Rectal smooth muscle tissue (tissue), 1 donor: ENCODE measurements at regions not wholly inside any gene's neighbourhood (a gene's known extent, or its start where the extent isn't known, plus 50 kb on each side); places are given as distances from the start of the nearest gene placed in this dataset.
"Not testable (repeated sequence)": the region's sequence is repeated elsewhere in the genome, so short reads cannot be mapped to it uniquely, and the experiment has no call there.

Experiments
- H3K27ac ChIP-seq: one replicate; pipeline ENCODE4 v1.7.0; 2013; ENCODE audit warnings: low read depth, low read length, inconsistent platforms
- H3K27me3 ChIP-seq: one replicate; pipeline ENCODE4 v1.7.0; 2013; ENCODE audit warnings: low read length; ENCODE audit not compliant: control insufficient read depth, insufficient read depth
- H3K36me3 ChIP-seq: one replicate; pipeline ENCODE4 v1.7.0; 2013; ENCODE audit warnings: low read length; ENCODE audit not compliant: control insufficient read depth, insufficient read depth
- H3K4me1 ChIP-seq: one replicate; pipeline ENCODE4 v1.7.0; 2013; ENCODE audit warnings: low read length; ENCODE audit not compliant: control insufficient read depth, insufficient read depth
- H3K4me3 ChIP-seq: one replicate; pipeline ENCODE4 v1.7.0; 2013; ENCODE audit warnings: low read length
- H3K9ac ChIP-seq: one replicate; pipeline ENCODE4 v1.7.0; 2013; ENCODE audit warnings: low read length

DNA sequence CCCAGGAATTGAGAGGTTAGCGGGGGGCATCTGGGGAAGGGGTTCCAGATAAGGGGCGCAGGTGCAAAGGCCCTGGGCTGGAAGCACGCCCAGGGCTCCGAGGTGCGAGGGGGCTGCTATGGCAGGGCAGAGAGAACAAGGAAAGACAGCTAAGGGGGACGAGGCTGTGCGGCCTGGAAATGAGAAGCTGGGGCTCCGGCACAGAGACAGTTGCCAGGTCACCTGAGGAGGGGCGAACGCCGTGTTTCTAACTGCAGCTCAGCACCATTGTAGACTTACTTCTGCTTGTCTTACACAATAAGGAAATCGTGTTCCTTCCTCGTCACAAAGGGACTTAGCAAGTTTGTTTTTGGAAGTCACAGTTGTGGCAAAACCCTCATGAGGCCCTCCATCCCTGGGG lies 68.9 kb upstream of the TBXT start:
- Histone ChIP-seq H3K4me3 (no peak overlapping the region), H3K4me1 (no peaks in the 10 kb centered on the region), H3K9ac (no peak overlapping the region), H3K36me3 (no peaks in the 10 kb centered on the region), H3K27ac (no peak overlapping the region), H3K27me3 (peaks cover 4% of the 10 kb centered on the region)

DNA sequence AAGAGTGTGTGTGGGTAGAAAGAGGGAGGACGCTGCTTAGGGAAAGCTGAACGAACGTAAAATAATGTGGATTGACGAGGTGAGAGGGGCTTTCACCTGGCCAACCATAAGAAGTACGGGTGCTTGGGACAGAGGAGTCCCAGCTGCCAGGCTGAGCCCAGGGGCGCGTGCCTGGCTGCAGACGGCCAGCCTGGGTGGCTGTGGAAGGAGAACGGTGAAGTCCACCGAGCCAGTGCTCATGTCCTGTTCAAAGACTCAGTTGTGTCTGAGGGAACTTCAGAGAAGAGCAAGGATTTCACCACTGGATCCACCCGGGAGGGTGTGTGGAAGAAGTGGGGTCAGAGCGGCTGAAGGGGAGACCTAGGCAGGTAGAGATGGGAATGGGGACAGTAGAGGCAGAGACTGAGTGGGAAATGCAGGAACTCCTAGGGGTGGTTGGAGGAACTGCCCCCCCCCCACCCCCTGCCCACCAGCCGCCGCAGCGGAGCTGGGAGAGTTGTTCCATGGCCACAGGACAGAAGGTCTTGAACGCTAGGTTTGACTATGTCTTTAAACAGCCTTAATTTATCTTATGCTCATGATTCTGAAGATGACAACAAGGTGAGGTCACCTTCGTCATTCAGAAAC lies 68.1 kb upstream of the TBXT start:
- no peak overlapping the region for H3K27ac ChIP-seq
- H3K4me3 ChIP-seq, result no peak overlapping the region
- no peaks in the 10 kb centered on the region for H3K36me3 ChIP-seq
- peaks cover 4% of the 10 kb centered on the region for H3K27me3 ChIP-seq
- no peak overlapping the region for H3K9ac ChIP-seq
- no peaks in the 10 kb centered on the region for H3K4me1 ChIP-seq

DNA sequence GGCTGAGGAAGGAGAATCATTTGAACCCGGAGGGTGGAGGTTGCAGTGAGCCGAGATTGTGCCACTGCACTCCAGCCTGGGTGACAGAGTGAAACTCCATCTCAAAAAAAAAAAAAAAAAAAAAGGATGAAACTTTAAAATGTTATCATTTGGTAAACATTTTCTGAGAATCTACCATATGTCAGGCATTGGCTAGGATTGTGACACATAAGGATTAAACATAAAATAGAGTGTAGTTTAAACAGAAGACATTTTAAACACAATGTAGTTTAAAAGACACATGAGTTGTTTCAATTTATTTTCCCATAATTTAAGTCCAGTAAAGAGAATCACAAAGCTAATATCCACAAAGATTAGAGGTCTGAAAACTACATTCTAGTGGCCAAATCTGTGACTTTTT lies 63.5 kb upstream of the TBXT start:
- not testable (repeated sequence) for H3K27ac ChIP-seq, H3K27me3 ChIP-seq, H3K36me3 ChIP-seq, H3K4me3 ChIP-seq, H3K4me1 ChIP-seq, H3K9ac ChIP-seq

DNA sequence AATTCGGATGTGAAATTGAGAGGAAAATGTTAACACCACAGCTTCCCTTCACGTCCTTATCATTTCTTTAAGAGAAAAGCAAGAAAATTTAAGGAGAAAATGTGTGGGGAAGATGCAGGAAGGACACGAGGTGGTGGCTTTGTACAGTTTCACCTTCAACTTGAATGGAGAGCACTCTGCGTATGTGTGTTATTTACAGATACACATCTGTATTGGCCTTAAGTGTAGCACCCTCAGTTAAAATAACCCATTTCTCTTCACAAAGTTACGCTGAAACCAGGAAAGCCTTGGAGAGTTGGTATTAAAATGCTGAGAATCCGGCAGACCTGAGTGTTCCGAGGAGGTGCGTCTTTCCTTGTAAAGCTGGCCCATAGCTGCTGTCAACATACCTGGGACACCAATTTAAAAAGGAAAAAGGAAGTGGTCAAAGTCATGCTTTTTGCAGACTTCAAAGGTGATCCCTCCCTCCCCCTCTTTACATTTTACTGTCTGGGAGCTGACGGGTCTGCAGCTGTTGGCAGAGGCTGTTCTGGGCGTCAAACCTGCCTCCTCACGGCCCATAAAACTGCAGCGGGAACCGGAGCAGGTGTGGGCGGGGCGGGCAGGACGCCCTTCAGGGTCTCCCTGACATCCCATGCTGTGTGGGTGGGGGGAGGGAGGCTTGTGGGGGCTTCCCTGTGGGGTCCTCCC lies 61.3 kb upstream of the TBXT start:
- H3K27ac ChIP-seq, result no peak overlapping the region
- H3K9ac ChIP-seq, result no peak overlapping the region
- no peaks in the 10 kb centered on the region for H3K36me3 ChIP-seq
- no peaks in the 10 kb centered on the region for H3K27me3 ChIP-seq
- no peak overlapping the region for H3K4me3 ChIP-seq
- H3K4me1 ChIP-seq, result no peaks in the 10 kb centered on the region

DNA sequence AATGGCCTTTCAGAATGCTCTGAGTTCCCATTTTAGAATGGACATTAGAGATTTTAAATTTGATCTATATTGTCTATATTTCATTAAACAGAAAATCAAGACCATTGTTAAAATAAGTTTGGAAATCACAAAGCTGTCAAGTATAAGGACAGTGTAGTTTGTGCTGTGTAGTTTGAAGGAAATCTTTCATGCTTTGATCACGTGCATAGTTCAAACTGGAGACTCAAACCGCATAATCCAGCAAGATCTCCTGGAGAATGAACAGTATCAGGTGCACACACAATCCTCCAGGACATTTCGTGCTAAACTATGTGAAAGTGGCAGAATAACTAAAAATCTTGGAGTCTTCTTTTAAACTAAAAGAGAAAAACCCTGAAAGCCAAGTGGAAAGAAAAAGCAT lies 60.8 kb upstream of the TBXT start:
- no peaks in the 10 kb centered on the region for H3K4me1 ChIP-seq
- no peak overlapping the region for H3K4me3 ChIP-seq

DNA sequence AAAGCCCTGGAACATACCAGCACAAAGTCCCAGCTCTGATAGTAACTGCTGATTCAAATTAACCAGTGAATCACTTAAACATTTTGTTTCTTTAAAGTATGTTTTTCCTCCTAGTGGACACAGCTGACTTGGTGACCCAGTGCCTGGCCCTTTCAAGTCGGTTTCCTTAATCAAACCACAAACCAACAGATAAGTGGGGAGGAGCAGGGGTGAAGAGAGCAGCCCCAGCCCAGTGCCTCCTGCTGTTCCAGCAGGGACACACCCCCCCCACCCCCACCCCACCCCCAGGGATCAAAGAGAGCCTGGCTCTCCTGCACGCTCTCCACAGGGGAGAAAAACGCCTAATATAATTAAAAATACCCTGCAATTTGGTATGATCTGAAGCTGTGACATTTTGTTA lies 55.4 kb upstream of the TBXT start:
- no peak overlapping the region for H3K9ac ChIP-seq
- no peak overlapping the region for H3K4me3 ChIP-seq
- no peaks in the 10 kb centered on the region for H3K4me1 ChIP-seq
- no peaks in the 10 kb centered on the region for H3K27me3 ChIP-seq
- H3K36me3 ChIP-seq, result no peaks in the 10 kb centered on the region
- H3K27ac ChIP-seq, result no peak overlapping the region

More for the DNA sequence above, 60.8 kb upstream of the TBXT start:
- Histone ChIP-seq H3K9ac (no peak overlapping the region), H3K27me3 (no peaks in the 10 kb centered on the region), H3K36me3 (no peaks in the 10 kb centered on the region), H3K27ac (no peak overlapping the region)

DNA sequence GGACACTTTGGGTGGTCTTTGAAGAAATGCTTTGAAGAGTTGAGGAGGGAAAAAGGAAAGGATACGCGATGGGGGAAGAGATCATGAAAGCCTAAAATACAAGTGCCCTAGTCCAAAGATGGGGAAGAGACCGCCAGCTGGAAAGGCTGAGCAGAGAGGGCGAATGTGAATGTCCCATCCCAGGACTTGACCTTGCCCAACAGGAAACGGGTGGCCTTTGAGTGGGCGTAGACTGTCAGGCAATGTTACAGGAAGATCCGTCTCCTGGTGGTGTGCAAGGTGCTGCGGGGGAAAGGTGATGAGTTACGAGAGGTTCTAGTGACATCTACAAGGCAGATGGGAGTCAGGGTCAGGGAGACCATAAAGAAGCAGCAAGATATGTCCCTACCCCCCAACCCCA lies 55.0 kb upstream of the TBXT start:
- H3K27ac ChIP-seq, result no peak overlapping the region
- no peaks in the 10 kb centered on the region for H3K36me3 ChIP-seq
- H3K9ac ChIP-seq, result no peak overlapping the region
- H3K4me1 ChIP-seq, result no peaks in the 10 kb centered on the region
- H3K4me3 ChIP-seq, result no peak overlapping the region
- no peaks in the 10 kb centered on the region for H3K27me3 ChIP-seq

DNA sequence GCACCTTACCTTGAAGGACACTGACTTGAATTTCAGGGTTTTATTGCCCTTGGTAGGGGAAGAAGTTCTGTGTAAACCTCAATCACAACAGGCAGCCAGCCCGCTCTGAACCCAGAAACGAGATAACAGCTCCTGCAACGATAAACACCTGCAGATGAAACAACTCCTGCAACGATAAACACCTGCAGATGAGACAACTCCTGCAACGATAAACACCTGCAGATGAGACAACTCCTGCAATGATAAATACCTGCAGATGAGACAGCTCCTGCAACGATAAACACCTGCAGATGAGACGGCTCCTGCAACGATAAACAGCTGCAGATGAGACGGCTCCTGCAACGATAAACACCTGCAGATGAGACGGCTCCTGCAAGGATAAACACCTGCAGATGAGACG lies 54.0 kb upstream of the TBXT start:
- H3K4me3 ChIP-seq, result no peak overlapping the region
- H3K36me3 ChIP-seq, result no peaks in the 10 kb centered on the region
- H3K27ac ChIP-seq, result no peak overlapping the region
- H3K9ac ChIP-seq, result no peak overlapping the region
- H3K27me3 ChIP-seq, result no peaks in the 10 kb centered on the region
- no peaks in the 10 kb centered on the region for H3K4me1 ChIP-seq

DNA sequence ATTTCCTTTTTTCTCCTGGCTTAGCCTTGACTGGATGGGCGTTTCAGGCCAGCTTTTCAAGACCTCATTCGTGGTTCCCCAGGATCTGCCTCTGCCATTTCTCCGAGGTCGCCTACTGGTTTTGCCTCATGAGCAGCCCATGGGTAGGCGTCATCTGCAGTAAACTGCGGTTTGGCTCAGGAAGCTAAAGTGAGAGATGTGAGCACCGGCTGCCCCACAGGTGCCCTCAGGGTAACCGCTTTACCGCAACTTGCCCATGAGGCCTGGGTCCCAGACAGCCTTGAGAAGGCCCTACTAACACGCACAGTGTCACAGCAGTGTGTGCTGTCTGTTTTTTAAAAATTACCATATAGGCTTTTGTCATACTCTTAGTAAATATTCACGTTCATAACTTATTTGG lies 53.4 kb upstream of the TBXT start:
- H3K4me3 ChIP-seq, result no peak overlapping the region
- no peaks in the 10 kb centered on the region for H3K36me3 ChIP-seq
- no peaks in the 10 kb centered on the region for H3K27me3 ChIP-seq
- H3K4me1 ChIP-seq, result no peaks in the 10 kb centered on the region
- no peak overlapping the region for H3K27ac ChIP-seq
- no peak overlapping the region for H3K9ac ChIP-seq
